Glutamatergic neuron (in vitro differentiated cells): ENCODE measurements at regions not wholly inside any gene's neighbourhood (a gene's known extent, or its start where the extent isn't known, plus 50 kb on each side); places are given as distances from the start of the nearest gene placed in this dataset.

ENCODE experiments used
- DNase-seq: peaks from one replicate; pipeline ENCODE4 v3.0.0; 2022
- H3K27ac Mint-ChIP-seq: one replicate; pipeline ENCODE4 v1.8.0; 2020; ENCODE audit warnings: mild to moderate bottlenecking, mixed read lengths, inconsistent platforms; ENCODE audit not compliant: unreplicated experiment
- H3K27me3 Mint-ChIP-seq: one replicate; pipeline ENCODE4 v1.8.0; 2020; ENCODE audit warnings: mild to moderate bottlenecking, moderate library complexity, mixed read lengths, inconsistent platforms; ENCODE audit not compliant: unreplicated experiment
- H3K36me3 Mint-ChIP-seq: one replicate; pipeline ENCODE4 v1.8.0; 2020; ENCODE audit warnings: mild to moderate bottlenecking, mixed read lengths, inconsistent platforms; ENCODE audit not compliant: unreplicated experiment
- H3K4me1 Mint-ChIP-seq: one replicate; pipeline ENCODE4 v1.8.0; 2020; ENCODE audit warnings: mild to moderate bottlenecking, low read depth, mixed read lengths, inconsistent platforms; ENCODE audit not compliant: unreplicated experiment
- H3K4me3 Mint-ChIP-seq: one replicate; pipeline ENCODE4 v1.8.0; 2020; ENCODE audit warnings: mild to moderate bottlenecking, mixed read lengths, inconsistent platforms; ENCODE audit not compliant: unreplicated experiment
- H3K9me3 Mint-ChIP-seq: one replicate; pipeline ENCODE4 v1.8.0; 2020; ENCODE audit warnings: mild to moderate bottlenecking, moderate library complexity, mixed read lengths, inconsistent platforms; ENCODE audit not compliant: unreplicated experiment
- CTCF ChIP-seq: fragments of 200-600 bp; sonication (generic); IDR thresholded peaks from one replicate; pipeline ENCODE4 v1.5.0; 2021; ENCODE audit not compliant: partially characterized antibody, unreplicated experiment

- no peak for TF ChIP-seq CTCF
- Mint-ChIP-seq H3K4me3 (no peak overlapping the region), H3K9me3 (peaks cover 6% of the 10 kb centered on the region), H3K36me3 (peaks cover 13% of the 10 kb centered on the region), H3K27me3 (no peaks in the 10 kb centered on the region), H3K4me1 (peaks cover 2% of the 10 kb centered on the region), H3K27ac (no peak overlapping the region)
- no peak for DNase-seq
These were observed 82.3 kb downstream of the JRKL start for GRCh38 chr11:96472085-96472484.

GRCh38 chr11:96474263-96474662 lies 84.5 kb downstream of the JRKL start:
- Mint-ChIP-seq H3K36me3 (peaks cover 20% of the 10 kb centered on the region), H3K4me1 (peaks cover 2% of the 10 kb centered on the region), H3K9me3 (peaks cover 6% of the 10 kb centered on the region), H3K27me3 (no peaks in the 10 kb centered on the region), H3K27ac (no peak overlapping the region), H3K4me3 (no peak overlapping the region)
- DNase-seq, result no peak
- no peak for TF ChIP-seq CTCF

- Mint-ChIP-seq H3K36me3 (peaks cover 7% of the 10 kb centered on the region), H3K4me3 (no peak overlapping the region), H3K9me3 (no peaks in the 10 kb centered on the region), H3K27me3 (peaks cover 2% of the 10 kb centered on the region), H3K27ac (no peak overlapping the region), H3K4me1 (no peaks in the 10 kb centered on the region)
- no peak for DNase-seq
- TF ChIP-seq CTCF, result no peak
These were observed 91.4 kb downstream of the JRKL start for GRCh38 chr11:96481204-96481603.

- Mint-ChIP-seq H3K27me3 (peaks cover 2% of the 10 kb centered on the region), H3K27ac (no peak overlapping the region), H3K36me3 (peaks cover 7% of the 10 kb centered on the region), H3K4me1 (no peaks in the 10 kb centered on the region), H3K9me3 (no peaks in the 10 kb centered on the region), H3K4me3 (no peak overlapping the region)
- DNase-seq, result no peak
- no peak for TF ChIP-seq CTCF
These were observed 92.0 kb downstream of the JRKL start for GRCh38 chr11:96481771-96482170.

GRCh38 chr11:96482193-96482592 lies 92.4 kb downstream of the JRKL start:
- DNase-seq, result no peak
- Mint-ChIP-seq H3K27ac (no peak overlapping the region), H3K9me3 (no peaks in the 10 kb centered on the region), H3K4me3 (no peak overlapping the region), H3K27me3 (peaks cover 2% of the 10 kb centered on the region), H3K36me3 (peaks cover 7% of the 10 kb centered on the region), H3K4me1 (no peaks in the 10 kb centered on the region)
- TF ChIP-seq CTCF, result no peak
